HEK293 (cell line): ENCODE measurements at regions not wholly inside any gene's neighbourhood (a gene's known extent, or its start where the extent isn't known, plus 50 kb on each side); places are given as distances from the start of the nearest gene placed in this dataset.

Source experiments
- CTCF ChIA-PET: fragments of 350-600 bp; formaldehyde crosslinking; extraction: SDS; loops from one replicate; lab custom pipeline; 2021; ENCODE audit warnings: antibody characterized with exemption; lab: Yijun Ruan, JAX
- POLR2A ChIA-PET: fragments of 300-600 bp; formaldehyde crosslinking; extraction: SDS; loops from one replicate; lab custom pipeline; 2020; ENCODE audit warnings: antibody characterized with exemption, inconsistent platforms; lab: Yijun Ruan, JAX
- H3K27ac ChIP-seq: fragments of 200-500 bp; sonication (Bioruptor generic); 2 replicates; pipeline ENCODE4 v1.5.1; 2014; ENCODE audit warnings: low read depth, low read length, control low read depth, inconsistent platforms; ENCODE audit errors: extremely low read depth
- H3K36me3 ChIP-seq, 2 experiments: fragments of 200-500 bp in 1 of 2; sonication (Bioruptor generic) in 1 of 2; 1 replicate in 1 of 2; 2 replicates in 1 of 2; pipeline ENCODE4 v1.5.1; 2014 to 2017; ENCODE audit warnings: inconsistent platforms in 2 of 2, low read length in 2 of 2; ENCODE audit not compliant: control insufficient read depth in 2 of 2, insufficient read depth in 1 of 2
- H3K4me1 ChIP-seq: fragments of 200-500 bp; sonication (Bioruptor generic); 2 replicates; pipeline ENCODE4 v1.5.1; 2014; ENCODE audit warnings: mild to moderate bottlenecking, low read length, inconsistent platforms; ENCODE audit not compliant: control insufficient read depth, insufficient read depth
- H3K4me3 ChIP-seq: 2 replicates; pipeline ENCODE4 v1.5.1; 2011; ENCODE audit warnings: low read depth, mild to moderate bottlenecking, control low read depth, low read length, moderate library complexity
- H3K9me3 ChIP-seq: fragments of 200-500 bp; sonication (Bioruptor generic); 2 replicates; pipeline ENCODE4 v1.5.1; 2014; ENCODE audit warnings: low read depth, low read length, inconsistent platforms; ENCODE audit not compliant: control insufficient read depth, insufficient read depth
- BCL11A ChIP-seq: fragments of 450-650 bp; formaldehyde crosslinking; IDR thresholded peaks from 2 replicates; pipeline ENCODE4 v1.5.1; 2016; ENCODE audit warnings: low read depth, missing biosample characterization, missing genetic modification characterization
- GLI4 ChIP-seq: fragments of 450-650 bp; formaldehyde crosslinking; IDR thresholded peaks from 2 replicates; pipeline ENCODE4 v1.5.1; 2016; ENCODE audit warnings: missing biosample characterization, missing genetic modification characterization
- HIC1 ChIP-seq: fragments of 450-650 bp; formaldehyde crosslinking; IDR thresholded peaks from 2 replicates; pipeline ENCODE4 v1.5.1; 2016; ENCODE audit warnings: missing biosample characterization, missing genetic modification characterization
- IKZF3 ChIP-seq: fragments of 450-650 bp; IDR thresholded peaks from 2 replicates; pipeline ENCODE4 v1.5.0; 2018; ENCODE audit warnings: missing biosample characterization, mild to moderate bottlenecking, missing genetic modification characterization, moderate library complexity
- KLF9 ChIP-seq: fragments of 450-650 bp; formaldehyde crosslinking; IDR thresholded peaks from 2 replicates; pipeline ENCODE4 v1.5.1; 2016; ENCODE audit warnings: missing biosample characterization, missing genetic modification characterization, low read depth
- ZFHX2 ChIP-seq: fragments of 450-650 bp; formaldehyde crosslinking; conservative IDR thresholded peaks from 2 replicates; pipeline ENCODE4 v1.5.1; 2016; ENCODE audit warnings: missing biosample characterization, missing genetic modification characterization
- ZNF157 ChIP-seq: fragments of 450-650 bp; formaldehyde crosslinking; IDR thresholded peaks from 2 replicates; pipeline ENCODE4 v1.5.1; 2016; ENCODE audit warnings: missing biosample characterization, missing genetic modification characterization
- ZNF175 ChIP-seq: fragments of 450-650 bp; formaldehyde crosslinking; IDR thresholded peaks from 2 replicates; pipeline ENCODE4 v1.5.1; 2016; ENCODE audit warnings: missing biosample characterization, missing genetic modification characterization
- ZNF211 ChIP-seq: fragments of 450-650 bp; formaldehyde crosslinking; IDR thresholded peaks from 2 replicates; pipeline ENCODE4 v1.5.1; 2016; ENCODE audit warnings: low read depth, missing biosample characterization, missing genetic modification characterization
- ZNF394 ChIP-seq: fragments of 450-650 bp; formaldehyde crosslinking; IDR thresholded peaks from 2 replicates; pipeline ENCODE4 v1.5.1; 2016; ENCODE audit warnings: missing biosample characterization, missing genetic modification characterization, mild to moderate bottlenecking, moderate library complexity, borderline replicate concordance
- ZNF530 ChIP-seq: fragments of 450-650 bp; formaldehyde crosslinking; IDR thresholded peaks from 2 replicates; pipeline ENCODE4 v1.5.1; 2016; ENCODE audit warnings: low read depth, missing biosample characterization, missing genetic modification characterization
- ZNF571 ChIP-seq: fragments of 450-650 bp; formaldehyde crosslinking; IDR thresholded peaks from 2 replicates; pipeline ENCODE4 v1.5.0; 2017; ENCODE audit warnings: missing biosample characterization, missing genetic modification characterization
- ZNF626 ChIP-seq: fragments of 450-650 bp; sonication (Bioruptor Pico); formaldehyde crosslinking; IDR thresholded peaks from 2 replicates; pipeline ENCODE4 v1.5.1; 2018; ENCODE audit warnings: missing biosample characterization, missing genetic modification characterization, inconsistent platforms
- ZNF654 ChIP-seq: fragments of 450-650 bp; formaldehyde crosslinking; IDR thresholded peaks from 2 replicates; pipeline ENCODE4 v1.5.1; 2016; ENCODE audit warnings: low read depth, missing biosample characterization, missing genetic modification characterization
- ZNF660 ChIP-seq: fragments of 450-650 bp; IDR thresholded peaks from 2 replicates; pipeline ENCODE4 v1.5.1; 2018; ENCODE audit warnings: missing biosample characterization, mild to moderate bottlenecking, missing genetic modification characterization
- ZNF677 ChIP-seq: fragments of 450-650 bp; IDR thresholded peaks from 2 replicates; pipeline ENCODE4 v1.5.0; 2018; ENCODE audit warnings: missing biosample characterization, mild to moderate bottlenecking, missing genetic modification characterization, moderate library complexity
- ZNF76 ChIP-seq: fragments of 450-650 bp; formaldehyde crosslinking; IDR thresholded peaks from 2 replicates; pipeline ENCODE4; 2016; ENCODE audit warnings: low read depth, missing biosample characterization, missing genetic modification characterization, borderline replicate concordance
- ZNF768 ChIP-seq: fragments of 450-650 bp; formaldehyde crosslinking; IDR thresholded peaks from 2 replicates; pipeline ENCODE4 v1.5.1; 2018; ENCODE audit warnings: missing biosample characterization, mild to moderate bottlenecking, missing genetic modification characterization
- ZNF843 ChIP-seq: fragments of 450-650 bp; formaldehyde crosslinking; IDR thresholded peaks from 2 replicates; pipeline ENCODE4 v1.5.1; 2016; ENCODE audit warnings: missing biosample characterization, missing genetic modification characterization
- TF ChIP-seq, protein P1 (sequence below): fragments of 450-650 bp; formaldehyde crosslinking; IDR thresholded peaks from 2 replicates; pipeline ENCODE4 v1.5.1; 2016; ENCODE audit warnings: missing biosample characterization, missing genetic modification characterization
- TF ChIP-seq, protein P2 (sequence below): fragments of 450-650 bp; formaldehyde crosslinking; IDR thresholded peaks from 2 replicates; pipeline ENCODE4 v1.5.1; 2016; ENCODE audit warnings: missing biosample characterization, missing genetic modification characterization
- TF ChIP-seq, protein P3 (sequence below): fragments of 450-650 bp; formaldehyde crosslinking; IDR thresholded peaks from 2 replicates; pipeline ENCODE4 v1.5.1; 2017; ENCODE audit warnings: missing biosample characterization, missing genetic modification characterization
- TF ChIP-seq, protein P4 (sequence below): fragments of 450-650 bp; formaldehyde crosslinking; IDR thresholded peaks from 2 replicates; pipeline ENCODE4 v1.5.1; 2016; ENCODE audit warnings: missing biosample characterization, missing genetic modification characterization
- TF ChIP-seq, protein P5 (sequence below): fragments of 450-650 bp; formaldehyde crosslinking; IDR thresholded peaks from 2 replicates; pipeline ENCODE4 v1.5.1; 2016; ENCODE audit warnings: missing biosample characterization, missing genetic modification characterization

- TF ChIP-seq, protein P1, sequence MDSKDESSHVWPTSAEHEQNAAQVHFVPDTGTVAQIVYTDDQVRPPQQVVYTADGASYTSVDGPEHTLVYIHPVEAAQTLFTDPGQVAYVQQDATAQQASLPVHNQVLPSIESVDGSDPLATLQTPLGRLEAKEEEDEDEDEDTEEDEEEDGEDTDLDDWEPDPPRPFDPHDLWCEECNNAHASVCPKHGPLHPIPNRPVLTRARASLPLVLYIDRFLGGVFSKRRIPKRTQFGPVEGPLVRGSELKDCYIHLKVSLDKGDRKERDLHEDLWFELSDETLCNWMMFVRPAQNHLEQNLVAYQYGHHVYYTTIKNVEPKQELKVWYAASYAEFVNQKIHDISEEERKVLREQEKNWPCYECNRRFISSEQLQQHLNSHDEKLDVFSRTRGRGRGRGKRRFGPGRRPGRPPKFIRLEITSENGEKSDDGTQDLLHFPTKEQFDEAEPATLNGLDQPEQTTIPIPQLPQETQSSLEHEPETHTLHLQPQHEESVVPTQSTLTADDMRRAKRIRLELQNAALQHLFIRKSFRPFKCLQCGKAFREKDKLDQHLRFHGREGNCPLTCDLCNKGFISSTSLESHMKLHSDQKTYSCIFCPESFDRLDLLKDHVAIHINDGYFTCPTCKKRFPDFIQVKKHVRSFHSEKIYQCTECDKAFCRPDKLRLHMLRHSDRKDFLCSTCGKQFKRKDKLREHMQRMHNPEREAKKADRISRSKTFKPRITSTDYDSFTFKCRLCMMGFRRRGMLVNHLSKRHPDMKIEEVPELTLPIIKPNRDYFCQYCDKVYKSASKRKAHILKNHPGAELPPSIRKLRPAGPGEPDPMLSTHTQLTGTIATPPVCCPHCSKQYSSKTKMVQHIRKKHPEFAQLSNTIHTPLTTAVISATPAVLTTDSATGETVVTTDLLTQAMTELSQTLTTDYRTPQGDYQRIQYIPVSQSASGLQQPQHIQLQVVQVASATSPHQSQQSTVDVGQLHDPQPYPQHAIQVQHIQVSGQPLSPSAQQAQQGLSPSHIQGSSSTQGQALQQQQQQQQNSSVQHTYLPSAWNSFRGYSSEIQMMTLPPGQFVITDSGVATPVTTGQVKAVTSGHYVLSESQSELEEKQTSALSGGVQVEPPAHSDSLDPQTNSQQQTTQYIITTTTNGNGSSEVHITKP (tag by site-specific recombination) = peak; percentile 42
- TF ChIP-seq HIC1 (0 out of 2 replicates have a peak, but pooled peaks have one; percentile 31), ZNF571 (tag by site-specific recombination) (no peak), ZNF175 (tag by site-specific recombination) (no peak), ZNF211 (no peak), ZNF660 (peak; percentile 13; the same call in 1 of the 2 replicates), ZNF677 (tag by site-specific recombination) (no peak), IKZF3 (tag by site-specific recombination) (0 out of 2 replicates have a peak, but pooled peaks have one; percentile 28), ZNF768 (tag by site-specific recombination) (no peak), ZNF843 (tag by site-specific recombination) (no peak)
- TF ChIP-seq, protein P2, sequence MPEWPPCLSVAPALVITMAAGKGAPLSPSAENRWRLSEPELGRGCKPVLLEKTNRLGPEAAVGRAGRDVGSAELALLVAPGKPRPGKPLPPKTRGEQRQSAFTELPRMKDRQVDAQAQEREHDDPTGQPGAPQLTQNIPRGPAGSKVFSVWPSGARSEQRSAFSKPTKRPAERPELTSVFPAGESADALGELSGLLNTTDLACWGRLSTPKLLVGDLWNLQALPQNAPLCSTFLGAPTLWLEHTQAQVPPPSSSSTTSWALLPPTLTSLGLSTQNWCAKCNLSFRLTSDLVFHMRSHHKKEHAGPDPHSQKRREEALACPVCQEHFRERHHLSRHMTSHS = no peak
- TF ChIP-seq, protein P3, sequence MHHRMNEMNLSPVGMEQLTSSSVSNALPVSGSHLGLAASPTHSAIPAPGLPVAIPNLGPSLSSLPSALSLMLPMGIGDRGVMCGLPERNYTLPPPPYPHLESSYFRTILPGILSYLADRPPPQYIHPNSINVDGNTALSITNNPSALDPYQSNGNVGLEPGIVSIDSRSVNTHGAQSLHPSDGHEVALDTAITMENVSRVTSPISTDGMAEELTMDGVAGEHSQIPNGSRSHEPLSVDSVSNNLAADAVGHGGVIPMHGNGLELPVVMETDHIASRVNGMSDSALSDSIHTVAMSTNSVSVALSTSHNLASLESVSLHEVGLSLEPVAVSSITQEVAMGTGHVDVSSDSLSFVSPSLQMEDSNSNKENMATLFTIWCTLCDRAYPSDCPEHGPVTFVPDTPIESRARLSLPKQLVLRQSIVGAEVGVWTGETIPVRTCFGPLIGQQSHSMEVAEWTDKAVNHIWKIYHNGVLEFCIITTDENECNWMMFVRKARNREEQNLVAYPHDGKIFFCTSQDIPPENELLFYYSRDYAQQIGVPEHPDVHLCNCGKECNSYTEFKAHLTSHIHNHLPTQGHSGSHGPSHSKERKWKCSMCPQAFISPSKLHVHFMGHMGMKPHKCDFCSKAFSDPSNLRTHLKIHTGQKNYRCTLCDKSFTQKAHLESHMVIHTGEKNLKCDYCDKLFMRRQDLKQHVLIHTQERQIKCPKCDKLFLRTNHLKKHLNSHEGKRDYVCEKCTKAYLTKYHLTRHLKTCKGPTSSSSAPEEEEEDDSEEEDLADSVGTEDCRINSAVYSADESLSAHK (tag by site-specific recombination) = no peak
These were observed 105.9 kb upstream of the TENM3 start (continued) for GRCh38 chr4:182137343-182137742.

DNA sequence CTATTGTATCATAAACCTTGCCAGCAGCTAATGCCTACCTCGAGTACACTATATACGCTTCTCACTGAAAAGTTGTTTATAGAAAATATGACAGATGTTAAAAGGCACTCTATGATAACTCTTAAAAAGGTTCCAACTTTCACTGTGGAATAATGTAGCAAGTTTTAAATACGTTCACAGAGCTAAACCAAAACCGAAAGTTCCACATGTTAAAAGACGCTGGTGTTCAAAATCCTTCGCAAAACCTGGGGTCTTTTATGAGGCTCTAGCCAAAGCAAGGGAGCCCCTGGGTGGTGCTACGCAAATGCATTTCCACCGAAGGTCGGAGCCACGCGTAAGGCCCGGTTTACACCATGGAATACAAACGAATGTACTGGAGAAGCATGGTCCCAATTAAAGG lies 103.7 kb upstream of the TENM3 start:
- no peak overlapping the region for H3K27ac ChIP-seq
- ChIA-PET CTCF (no interaction called here), POLR2A (no interaction called here)
- H3K9me3 ChIP-seq = no peaks in the 10 kb centered on the region
- H3K4me3 ChIP-seq = no peak overlapping the region
- H3K4me1 ChIP-seq = peaks cover 12% of the 10 kb centered on the region
- H3K36me3 ChIP-seq = no peaks in the 10 kb centered on the region
- TF ChIP-seq ZNF76 (tag by site-specific recombination) = no peak
- no peak for TF ChIP-seq ZNF626
- TF ChIP-seq, protein P4, sequence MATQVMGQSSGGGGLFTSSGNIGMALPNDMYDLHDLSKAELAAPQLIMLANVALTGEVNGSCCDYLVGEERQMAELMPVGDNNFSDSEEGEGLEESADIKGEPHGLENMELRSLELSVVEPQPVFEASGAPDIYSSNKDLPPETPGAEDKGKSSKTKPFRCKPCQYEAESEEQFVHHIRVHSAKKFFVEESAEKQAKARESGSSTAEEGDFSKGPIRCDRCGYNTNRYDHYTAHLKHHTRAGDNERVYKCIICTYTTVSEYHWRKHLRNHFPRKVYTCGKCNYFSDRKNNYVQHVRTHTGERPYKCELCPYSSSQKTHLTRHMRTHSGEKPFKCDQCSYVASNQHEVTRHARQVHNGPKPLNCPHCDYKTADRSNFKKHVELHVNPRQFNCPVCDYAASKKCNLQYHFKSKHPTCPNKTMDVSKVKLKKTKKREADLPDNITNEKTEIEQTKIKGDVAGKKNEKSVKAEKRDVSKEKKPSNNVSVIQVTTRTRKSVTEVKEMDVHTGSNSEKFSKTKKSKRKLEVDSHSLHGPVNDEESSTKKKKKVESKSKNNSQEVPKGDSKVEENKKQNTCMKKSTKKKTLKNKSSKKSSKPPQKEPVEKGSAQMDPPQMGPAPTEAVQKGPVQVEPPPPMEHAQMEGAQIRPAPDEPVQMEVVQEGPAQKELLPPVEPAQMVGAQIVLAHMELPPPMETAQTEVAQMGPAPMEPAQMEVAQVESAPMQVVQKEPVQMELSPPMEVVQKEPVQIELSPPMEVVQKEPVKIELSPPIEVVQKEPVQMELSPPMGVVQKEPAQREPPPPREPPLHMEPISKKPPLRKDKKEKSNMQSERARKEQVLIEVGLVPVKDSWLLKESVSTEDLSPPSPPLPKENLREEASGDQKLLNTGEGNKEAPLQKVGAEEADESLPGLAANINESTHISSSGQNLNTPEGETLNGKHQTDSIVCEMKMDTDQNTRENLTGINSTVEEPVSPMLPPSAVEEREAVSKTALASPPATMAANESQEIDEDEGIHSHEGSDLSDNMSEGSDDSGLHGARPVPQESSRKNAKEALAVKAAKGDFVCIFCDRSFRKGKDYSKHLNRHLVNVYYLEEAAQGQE = no peak
- TF ChIP-seq ZNF394 (tag by site-specific recombination) = no peak
- no peak for TF ChIP-seq BCL11A (tag by site-specific recombination)
- TF ChIP-seq ZFHX2 (tag by site-specific recombination) = no peak
- TF ChIP-seq ZNF654 (tag by site-specific recombination) = no peak
- no peak for TF ChIP-seq ZNF157 (tag by site-specific recombination)
- no peak for TF ChIP-seq GLI4
- no peak for TF ChIP-seq ZNF530 (tag by site-specific recombination)
- TF ChIP-seq, protein P5, sequence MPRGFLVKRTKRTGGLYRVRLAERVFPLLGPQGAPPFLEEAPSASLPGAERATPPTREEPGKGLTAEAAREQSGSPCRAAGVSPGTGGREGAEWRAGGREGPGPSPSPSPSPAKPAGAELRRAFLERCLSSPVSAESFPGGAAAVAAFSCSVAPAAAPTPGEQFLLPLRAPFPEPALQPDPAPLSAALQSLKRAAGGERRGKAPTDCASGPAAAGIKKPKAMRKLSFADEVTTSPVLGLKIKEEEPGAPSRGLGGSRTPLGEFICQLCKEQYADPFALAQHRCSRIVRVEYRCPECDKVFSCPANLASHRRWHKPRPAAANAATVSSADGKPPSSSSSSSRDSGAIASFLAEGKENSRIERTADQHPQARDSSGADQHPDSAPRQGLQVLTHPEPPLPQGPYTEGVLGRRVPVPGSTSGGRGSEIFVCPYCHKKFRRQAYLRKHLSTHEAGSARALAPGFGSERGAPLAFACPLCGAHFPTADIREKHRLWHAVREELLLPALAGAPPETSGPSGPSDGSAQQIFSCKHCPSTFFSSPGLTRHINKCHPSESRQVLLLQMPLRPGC = no peak
- no peak for TF ChIP-seq KLF9 (tag by site-specific recombination)
